Progenitor cell of endocrine pancreas (in vitro differentiated cells): ENCODE measurements at regions not wholly inside any gene's neighbourhood (a gene's known extent, or its start where the extent isn't known, plus 50 kb on each side); places are given as distances from the start of the nearest gene placed in this dataset.
A peak's percentile ranks its signal among the peaks of the same experiment; 100 is the strongest.

ENCODE experiments used
- DNase-seq: peaks from one replicate; pipeline ENCODE4 v3.0.0; 2021; ENCODE audit warnings: low spot score; ENCODE audit not compliant: unreplicated experiment
- H3K27ac Mint-ChIP-seq: 2 replicates; pipeline ENCODE4 v1.8.0; 2021; ENCODE audit warnings: mild to moderate bottlenecking, moderate library complexity, mixed read lengths
- H3K27me3 Mint-ChIP-seq: 2 replicates; pipeline ENCODE4 v1.8.0; 2021; ENCODE audit warnings: mixed read lengths
- H3K36me3 Mint-ChIP-seq: 2 replicates; pipeline ENCODE4 v1.8.0; 2022; ENCODE audit warnings: mixed read lengths; ENCODE audit not compliant: insufficient read depth
- H3K4me1 Mint-ChIP-seq: 2 replicates; pipeline ENCODE4 v1.8.0; 2021; ENCODE audit warnings: low read depth, mixed read lengths
- H3K4me3 Mint-ChIP-seq: 2 replicates; pipeline ENCODE4 v1.8.0; 2021; ENCODE audit warnings: low read depth, mild to moderate bottlenecking, moderate library complexity, mixed read lengths
- H3K9me3 Mint-ChIP-seq: 2 replicates; pipeline ENCODE4 v1.8.0; 2021; ENCODE audit warnings: low read depth, mixed read lengths
- CTCF ChIP-seq: fragments of 200-600 bp; sonication (generic); IDR thresholded peaks from one replicate; pipeline ENCODE4 v1.5.0; 2021; ENCODE audit warnings: antibody characterized with exemption, mild to moderate bottlenecking; ENCODE audit not compliant: unreplicated experiment

DNA sequence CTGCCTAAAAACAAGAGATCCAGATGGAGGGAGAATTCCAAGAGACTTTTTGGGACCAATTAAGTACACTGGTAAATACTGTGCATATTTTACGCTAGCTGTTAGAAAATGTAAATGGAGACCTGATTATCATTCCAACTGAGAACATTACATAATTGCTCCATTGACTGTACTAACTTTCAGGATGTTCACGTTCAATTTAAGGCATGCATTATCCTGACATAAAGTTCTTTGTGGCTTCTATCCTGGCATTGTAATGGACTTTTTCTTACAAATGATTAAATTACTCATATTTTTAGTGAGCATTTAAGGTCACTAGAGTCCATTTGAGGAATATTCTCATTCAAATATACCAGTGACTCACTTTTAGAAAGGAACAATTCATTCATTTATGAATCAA, 883.3 kb upstream of the TMPRSS15 start:
- no peak for TF ChIP-seq CTCF
- no peak for DNase-seq
- Mint-ChIP-seq H3K9me3 (no peaks in the 10 kb centered on the region), H3K4me3 (no peak overlapping the region), H3K36me3 (no peaks in the 10 kb centered on the region), H3K27ac (no peak overlapping the region), H3K27me3 (no peaks in the 10 kb centered on the region), H3K4me1 (no peaks in the 10 kb centered on the region)

- Mint-ChIP-seq H3K27me3 (no peaks in the 10 kb centered on the region), H3K36me3 (no peaks in the 10 kb centered on the region), H3K27ac (no peak overlapping the region), H3K4me3 (no peak overlapping the region), H3K4me1 (no peaks in the 10 kb centered on the region), H3K9me3 (peaks cover 11% of the 10 kb centered on the region)
- no peak for TF ChIP-seq CTCF
- DNase-seq: no peak
These were observed 886.7 kb upstream of the TMPRSS15 start for GRCh38 chr21:19290328-19290727.

GRCh38 chr21:19320291-19320690, 916.7 kb upstream of the TMPRSS15 start:
- H3K4me1 Mint-ChIP-seq: no peaks in the 10 kb centered on the region
- no peak for TF ChIP-seq CTCF
- no peaks in the 10 kb centered on the region for H3K27me3 Mint-ChIP-seq
- H3K27ac Mint-ChIP-seq: no peak overlapping the region
- no peaks in the 10 kb centered on the region for H3K36me3 Mint-ChIP-seq
- peaks cover 3% of the 10 kb centered on the region for H3K9me3 Mint-ChIP-seq
- H3K4me3 Mint-ChIP-seq: no peak overlapping the region
- DNase-seq: no peak

DNA sequence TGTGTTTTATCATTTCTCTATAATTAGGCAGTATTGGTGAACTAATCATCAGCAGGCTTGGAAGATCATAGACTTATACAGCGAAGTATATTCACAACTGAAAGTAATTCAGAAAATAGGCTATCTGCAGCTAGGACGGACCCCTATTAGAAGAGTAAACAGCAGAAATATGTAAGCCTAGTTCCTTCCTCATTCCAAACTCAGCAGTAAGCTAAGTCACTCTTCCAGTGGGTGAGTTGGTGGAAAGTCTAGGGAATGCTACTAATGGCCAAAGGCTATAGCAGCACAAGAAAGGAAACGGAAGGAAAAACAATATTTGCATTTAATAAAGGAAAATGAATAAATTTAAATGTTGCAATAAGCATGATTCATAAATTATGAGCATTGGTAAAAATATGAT, 918.1 kb upstream of the TMPRSS15 start:
- no peak overlapping the region for H3K27ac Mint-ChIP-seq
- H3K4me1 Mint-ChIP-seq: no peaks in the 10 kb centered on the region
- no peak for TF ChIP-seq CTCF
- no peaks in the 10 kb centered on the region for H3K27me3 Mint-ChIP-seq
- no peaks in the 10 kb centered on the region for H3K36me3 Mint-ChIP-seq
- no peaks in the 10 kb centered on the region for H3K9me3 Mint-ChIP-seq
- H3K4me3 Mint-ChIP-seq: no peak overlapping the region
- no peak for DNase-seq

- DNase-seq: no peak
- H3K4me1 Mint-ChIP-seq: no peaks in the 10 kb centered on the region
- H3K27ac Mint-ChIP-seq: no peak overlapping the region
- peak; percentile 39 for TF ChIP-seq CTCF
- no peaks in the 10 kb centered on the region for H3K27me3 Mint-ChIP-seq
- no peaks in the 10 kb centered on the region for H3K9me3 Mint-ChIP-seq
- no peak overlapping the region for H3K4me3 Mint-ChIP-seq
- no peaks in the 10 kb centered on the region for H3K36me3 Mint-ChIP-seq
These were observed 918.8 kb upstream of the TMPRSS15 start for GRCh38 chr21:19322360-19322759.
